ENCODE measurements at regions not wholly inside any gene's neighbourhood (a gene's known extent, or its start where the extent isn't known, plus 50 kb on each side); places are given as distances from the start of the nearest gene placed in this dataset.

GRCh38 chr12:67524861-67525616 lies 123.5 kb upstream of the DYRK2 start:
- Histone ChIP-seq H3K4me3 (no peak overlapping the region), H3K9me1 (ENCODE audit: control insufficient read depth, insufficient read depth, low read length) (no peaks in the 10 kb centered on the region), H3K36me3 (ENCODE audit: control insufficient read depth, insufficient read depth, low read length) (no peaks in the 10 kb centered on the region), H3K27ac (ENCODE audit: extremely low read depth, low read depth, low read length) (no peak overlapping the region), H3K9ac (ENCODE audit: insufficient read depth in 1 of 2, low read depth in 2 of 2, low read length in 2 of 2) (no peak overlapping the region), H3K27me3 (ENCODE audit: control insufficient read depth in 2 of 2, insufficient read depth in 2 of 2, low read length in 2 of 2) (0 out of 5 replicates have a peak, but pooled peaks cover 0 to 2% of the 10 kb centered on the region in 2 experiments), H3K4me1 (replicated peaks in 1 of 2; ENCODE audit: control insufficient read depth in 2 of 2, insufficient read depth in 2 of 2, low read length in 2 of 2) (no peaks in the 10 kb centered on the region), H3K79me2 (ENCODE audit: control insufficient read depth, insufficient read depth, low read length) (no peaks in the 10 kb centered on the region), H2AFZ (ENCODE audit: low read depth, low read length) (no peak overlapping the region), H4K20me1 (replicated peaks; ENCODE audit: control insufficient read depth, insufficient read depth, low read length) (no peaks in the 10 kb centered on the region), H3K4me2 (ENCODE audit: insufficient read depth, low read length) (no peak overlapping the region), H3K9me3 (replicated peaks; ENCODE audit: control insufficient read depth, insufficient read depth, low read depth, low read length) (no peaks in the 10 kb centered on the region)
- FAIRE-seq (no peak), DNase-seq (ENCODE audit: extremely low read depth in 1 of 4, low spot score in 3 of 4) (no peak), ATAC-seq (no peak)
- in situ Hi-C loops (cut with MboI) (no loop called here), intact Hi-C loops (cut with micrococcal nuclease) (no loop called here)
- no TSS peak for BruUV-seq (replicated peaks)
- 2% methylated on average over 11 of the region's 11 CpGs for WGBS (ENCODE audit: insufficient coverage, low coverage, missing lambda C conversion rate)
- CTCF ChIA-PET (ENCODE audit: low intra/inter-chr PET ratio), result no interaction called here
- POLR2A ChIA-PET, result interaction anchor here (0.6 kb wide), 1 partner anchor 382 kb away, joined by 4 read pairs; no protein-coding TSS in a partner anchor
- TF ChIP-seq NR0B1 (IDR thresholded peaks at IDR 0.05; ENCODE audit: partially characterized antibody), result no peak
- no peak for TF ChIP-seq CBX5 (IDR thresholded peaks at IDR 0.05; ENCODE audit: borderline replicate concordance, low read depth)
- TF ChIP-seq ZNF311 (CRISPR knock-in tag; IDR thresholded peaks at IDR 0.05), result no peak
- no peak for TF ChIP-seq DLX4 (CRISPR knock-in tag; IDR thresholded peaks at IDR 0.05)
- no peak for TF ChIP-seq ZNF507 (tag; conservative IDR thresholded peaks at IDR 0.05)
- TF ChIP-seq HMGXB4 (CRISPR knock-in tag; IDR thresholded peaks at IDR 0.05), result no peak
- no peak for TF ChIP-seq POU5F1 (IDR thresholded peaks at IDR 0.05; ENCODE audit: borderline replicate concordance, low read depth, low read length, partially characterized antibody)
- TF ChIP-seq E2F6 (IDR thresholded peaks at IDR 0.05; ENCODE audit: borderline replicate concordance in 1 of 2, extremely low read depth in 1 of 2, insufficient read depth in 1 of 2, insufficient read length in 1 of 2, low read depth in 1 of 2, low read length in 1 of 2, poor library complexity in 1 of 2, severe bottlenecking in 1 of 2), result no peak

Data from K562 (cell line).